IMR-90 (cell line): ENCODE measurements at regions not wholly inside any gene's neighbourhood (a gene's known extent, or its start where the extent isn't known, plus 50 kb on each side); places are given as distances from the start of the nearest gene placed in this dataset.
"Not testable (repeated sequence)": the region's sequence is repeated elsewhere in the genome, so short reads cannot be mapped to it uniquely, and the experiment has no call there.

ENCODE experiments used
- ATAC-seq: fragments of 200-7000 bp; cut with Tn5 transposase; 2 replicates; pipeline ENCODE4 v1.9.1; 2020; ENCODE audit warnings: low read depth, mild to moderate bottlenecking, moderate library complexity
- BruUV-seq: library from RNA; stranded (reverse); fragments of 400-500 nt; replicated peaks from 2 replicates; lab custom pipeline; 2021; lab: Mats Ljungman, UMichigan
- CTCF ChIA-PET: fragments of 300-600 bp; formaldehyde crosslinking; extraction: SDS; loops from one replicate; lab custom pipeline; 2021; ENCODE audit warnings: antibody characterized with exemption; lab: Yijun Ruan, JAX
- POLR2A ChIA-PET: fragments of 300-600 bp; sonication (Branson Sonifier 250); formaldehyde crosslinking; loops from one replicate; lab custom pipeline; 2022; ENCODE audit warnings: antibody characterized with exemption; ENCODE audit not compliant: unreplicated experiment; lab: Charles Lee
- DNase-seq: peaks from one replicate; pipeline ENCODE4 v3.0.0; 2013
- H2AFZ ChIP-seq: replicated peaks from 2 replicates; pipeline ENCODE3; 2013; ENCODE audit warnings: low read length, mild to moderate bottlenecking; ENCODE audit not compliant: poor library complexity
- H2AK5ac ChIP-seq: 2 replicates; pipeline ENCODE4 v1.6.1; 2013; ENCODE audit warnings: low read depth, low read length, inconsistent platforms
- H2AK9ac ChIP-seq: replicated peaks from 2 replicates; pipeline ENCODE3; 2013; ENCODE audit warnings: mild to moderate bottlenecking, low read depth, low read length, moderate library complexity; ENCODE audit not compliant: poor library complexity
- H2BK120ac ChIP-seq: 2 replicates; pipeline ENCODE4 v1.6.1; 2013; ENCODE audit warnings: low read depth, low read length, inconsistent platforms
- H2BK15ac ChIP-seq: 3 replicates; pipeline ENCODE4 v1.6.1; 2013; ENCODE audit warnings: low read depth, low read length, inconsistent platforms
- H2BK20ac ChIP-seq: 2 replicates; pipeline ENCODE4 v1.6.1; 2013; ENCODE audit warnings: low read depth, mild to moderate bottlenecking, inconsistent platforms, low read length, moderate library complexity
- H2BK5ac ChIP-seq: 2 replicates; pipeline ENCODE4 v1.6.1; 2013; ENCODE audit warnings: mild to moderate bottlenecking, low read depth, low read length, inconsistent platforms; ENCODE audit not compliant: poor library complexity, severe bottlenecking
- H3K14ac ChIP-seq: replicated peaks from 2 replicates; pipeline ENCODE4 v1.6.1; 2013; ENCODE audit warnings: low read depth, low read length, inconsistent platforms
- H3K18ac ChIP-seq: 2 replicates; pipeline ENCODE4 v1.6.1; 2013; ENCODE audit warnings: low read depth, low read length, control low read depth
- H3K23ac ChIP-seq: 2 replicates; pipeline ENCODE4 v1.6.1; 2013; ENCODE audit warnings: low read depth, low read length, inconsistent platforms
- H3K27ac ChIP-seq: 2 replicates; pipeline ENCODE4 v1.5.1; 2013; ENCODE audit warnings: mild to moderate bottlenecking, control low read depth, low read length; ENCODE audit not compliant: insufficient read depth
- H3K27me3 ChIP-seq: 2 replicates; pipeline ENCODE4 v1.6.1; 2013; ENCODE audit warnings: low read length; ENCODE audit not compliant: control insufficient read depth, insufficient read depth
- H3K36me3 ChIP-seq: 2 replicates; pipeline ENCODE4 v1.6.1; 2013; ENCODE audit warnings: low read length, mixed read lengths; ENCODE audit not compliant: control insufficient read depth, insufficient read depth
- H3K4ac ChIP-seq: 2 replicates; pipeline ENCODE4 v1.6.1; 2013; ENCODE audit warnings: low read depth, low read length, inconsistent platforms
- H3K4me1 ChIP-seq: 2 replicates; pipeline ENCODE4 v1.6.1; 2013; ENCODE audit warnings: low read length, mixed read lengths; ENCODE audit not compliant: control insufficient read depth, insufficient read depth
- H3K4me2 ChIP-seq: 2 replicates; pipeline ENCODE4 v1.6.1; 2013; ENCODE audit warnings: low read depth, mild to moderate bottlenecking, control low read depth, low read length, moderate library complexity
- H3K4me3 ChIP-seq: 2 replicates; pipeline ENCODE4 v1.5.1; 2013; ENCODE audit warnings: low read depth, mild to moderate bottlenecking, control low read depth, low read length, moderate library complexity; ENCODE audit not compliant: insufficient read depth
- H3K56ac ChIP-seq: 2 replicates; pipeline ENCODE4 v1.6.1; 2013; ENCODE audit warnings: low read length, inconsistent platforms; ENCODE audit not compliant: insufficient read depth; ENCODE audit errors: extremely low read depth
- H3K79me1 ChIP-seq, 2 experiments: 2 replicates each; pipeline ENCODE4 v1.6.1; 2013; ENCODE audit warnings: low read length in 2 of 2, inconsistent platforms in 1 of 2, low read depth in 1 of 2
- H3K9ac ChIP-seq: 2 replicates; pipeline ENCODE4 v1.6.1; 2013; ENCODE audit warnings: low read depth, low read length, control low read depth
- H3K9me1 ChIP-seq: 2 replicates; pipeline ENCODE4 v1.6.1; 2013; ENCODE audit warnings: low read length, inconsistent platforms; ENCODE audit not compliant: insufficient read depth
- H3K9me3 ChIP-seq: 2 replicates; pipeline ENCODE4 v1.6.1; 2013; ENCODE audit warnings: low read length; ENCODE audit not compliant: control insufficient read depth, insufficient read depth
- H4K20me1 ChIP-seq: 2 replicates; pipeline ENCODE4 v1.6.1; 2013; ENCODE audit warnings: low read length, inconsistent platforms; ENCODE audit not compliant: insufficient read depth
- H4K5ac ChIP-seq: 2 replicates; pipeline ENCODE4 v1.6.1; 2013; ENCODE audit warnings: mild to moderate bottlenecking, low read depth, low read length, control low read depth
- H4K8ac ChIP-seq, 2 experiments: 2 replicates each; pipeline ENCODE4 v1.6.1; 2013; ENCODE audit warnings: low read depth in 2 of 2, low read length in 2 of 2, control low read depth in 1 of 2, inconsistent platforms in 1 of 2
- H4K91ac ChIP-seq: 2 replicates; pipeline ENCODE4 v1.6.1; 2013; ENCODE audit warnings: low read depth, low read length, inconsistent platforms; ENCODE audit not compliant: insufficient read depth
- WGBS, 2 experiments: methylation state at CpG; one replicate each; pipeline versions ENCODE4 v1.1.5 to v1.1.7; 2013; ENCODE audit warnings: missing lambda C conversion rate in 2 of 2; ENCODE audit not compliant: insufficient read length in 1 of 2; ENCODE audit errors: extremely low coverage in 2 of 2; 5-methylcytosine and 5-hydroxymethylcytosine counted together
- dilution Hi-C: fragments of 300-500 bp; cut with HindIII; formaldehyde crosslinking; loops from one replicate; pipeline ENCODE4 v1.14.3; 2018; ENCODE audit warnings: low sequenced_read_pairs; ENCODE audit not compliant: unreplicated experiment
- in situ Hi-C: fragments of 300-500 bp; cut with MboI; formaldehyde crosslinking; loops from 3 replicates; pipeline ENCODE4 v1.14.3; 2019; ENCODE audit warnings: low sequenced_read_pairs, inconsistent platforms, mixed read lengths
- intact Hi-C: fragments of 100-400 bp; cut with micrococcal nuclease; formaldehyde crosslinking; loops from 2 replicates; pipeline ENCODE4 v1.10.0; 2022

GRCh38 chr9:66781240-66781639 lies 119.3 kb upstream of the ZNF658 start:
- DNase-seq, CTCF ChIA-PET, H3K79me1 ChIP-seq, in situ Hi-C loops, H3K23ac ChIP-seq, H3K14ac ChIP-seq, intact Hi-C loops, H3K4me1 ChIP-seq, H2BK15ac ChIP-seq, H3K4ac ChIP-seq, H4K91ac ChIP-seq, H3K27ac ChIP-seq, H3K9me1 ChIP-seq, ATAC-seq, H3K27me3 ChIP-seq, BruUV-seq, H2BK120ac ChIP-seq, H3K56ac ChIP-seq, H3K9ac ChIP-seq, dilution Hi-C loops, POLR2A ChIA-PET, H3K18ac ChIP-seq, H4K20me1 ChIP-seq, H2AK5ac ChIP-seq, H4K5ac ChIP-seq, H3K4me3 ChIP-seq, H2AK9ac ChIP-seq, H3K9me3 ChIP-seq, H4K8ac ChIP-seq, H2AFZ ChIP-seq, H2BK20ac ChIP-seq, H3K4me2 ChIP-seq, H3K36me3 ChIP-seq, H2BK5ac ChIP-seq: not testable (repeated sequence)
- WGBS, 2 experiments: no CpG with 5 or more reads among the region's 1 CpG

GRCh38 chr9:66782010-66782409 lies 118.5 kb upstream of the ZNF658 start:
- H2AK5ac ChIP-seq, H3K18ac ChIP-seq, intact Hi-C loops, H3K4me1 ChIP-seq, H3K56ac ChIP-seq, BruUV-seq, H4K20me1 ChIP-seq, H4K5ac ChIP-seq, H3K79me1 ChIP-seq, H3K4me2 ChIP-seq, H3K36me3 ChIP-seq, H3K9me1 ChIP-seq, dilution Hi-C loops, POLR2A ChIA-PET, H3K9ac ChIP-seq, H2BK15ac ChIP-seq, in situ Hi-C loops, H3K23ac ChIP-seq, H2AK9ac ChIP-seq, DNase-seq, CTCF ChIA-PET, ATAC-seq, H2BK5ac ChIP-seq, H3K4me3 ChIP-seq, H3K9me3 ChIP-seq, H3K27me3 ChIP-seq, H3K27ac ChIP-seq, H2AFZ ChIP-seq: not testable (repeated sequence)
- 0 out of 2 replicates have a peak overlapping the region, but pooled peaks have one; percentile 47 for H4K91ac ChIP-seq
- H4K8ac ChIP-seq: 0 out of 4 replicates have a peak overlapping the region, but pooled peaks of 1 of the 2 experiments have one; percentile 42
- H2BK20ac ChIP-seq: peak overlapping the region; percentile 45; the same call in 1 of the 2 replicates
- peak overlapping the region; percentile 65; the same call in 1 of the 2 replicates for H3K4ac ChIP-seq
- H3K14ac ChIP-seq: 0 out of 2 replicates have a peak overlapping the region, but pooled peaks have one; percentile 51
- WGBS, 2 experiments: no CpG with 5 or more reads among the region's 6 CpGs
- H2BK120ac ChIP-seq: peak overlapping the region; percentile 72
